Fibroblast of pulmonary artery (primary cell): ENCODE measurements at regions not wholly inside any gene's neighbourhood (a gene's known extent, or its start where the extent isn't known, plus 50 kb on each side); places are given as distances from the start of the nearest gene placed in this dataset.

ENCODE experiments used
- DNase-seq: peaks from one replicate; pipeline ENCODE4 v3.0.0-alpha.2; 2010; ENCODE audit warnings: low read depth
- H3K4me3 ChIP-seq: replicated peaks from 2 replicates; pipeline ENCODE4 v1.5.1; 2011; ENCODE audit warnings: low read depth, mild to moderate bottlenecking, control low read depth, low read length, moderate library complexity
- TF ChIP-seq, protein P1 (sequence below): IDR thresholded peaks from 2 replicates; pipeline ENCODE4 v1.5.1; 2011; ENCODE audit warnings: mild to moderate bottlenecking, control low read depth, low read length, inconsistent platforms; ENCODE audit errors: missing control alignments

DNA sequence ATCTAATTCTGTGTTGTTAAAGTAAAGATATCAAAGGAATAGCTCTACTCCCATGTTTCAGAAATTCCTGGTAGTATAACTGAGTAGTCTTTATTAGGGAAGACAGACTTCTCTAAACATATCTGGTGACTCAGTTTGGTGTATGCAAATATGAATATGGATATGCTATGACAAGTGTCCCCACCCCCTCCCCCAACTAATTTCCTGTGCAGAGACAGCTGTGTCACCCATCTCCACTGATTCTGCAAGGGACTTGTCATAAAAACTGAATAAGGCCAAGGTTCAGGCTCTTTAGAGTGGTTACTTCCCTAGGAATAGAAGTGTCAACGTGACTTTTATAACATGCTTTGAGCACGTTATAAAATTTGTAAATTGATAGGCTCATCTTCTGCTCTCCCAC is 429.1 kb downstream of the DAD1 start:
- DNase-seq: no peak
- TF ChIP-seq, protein P1, sequence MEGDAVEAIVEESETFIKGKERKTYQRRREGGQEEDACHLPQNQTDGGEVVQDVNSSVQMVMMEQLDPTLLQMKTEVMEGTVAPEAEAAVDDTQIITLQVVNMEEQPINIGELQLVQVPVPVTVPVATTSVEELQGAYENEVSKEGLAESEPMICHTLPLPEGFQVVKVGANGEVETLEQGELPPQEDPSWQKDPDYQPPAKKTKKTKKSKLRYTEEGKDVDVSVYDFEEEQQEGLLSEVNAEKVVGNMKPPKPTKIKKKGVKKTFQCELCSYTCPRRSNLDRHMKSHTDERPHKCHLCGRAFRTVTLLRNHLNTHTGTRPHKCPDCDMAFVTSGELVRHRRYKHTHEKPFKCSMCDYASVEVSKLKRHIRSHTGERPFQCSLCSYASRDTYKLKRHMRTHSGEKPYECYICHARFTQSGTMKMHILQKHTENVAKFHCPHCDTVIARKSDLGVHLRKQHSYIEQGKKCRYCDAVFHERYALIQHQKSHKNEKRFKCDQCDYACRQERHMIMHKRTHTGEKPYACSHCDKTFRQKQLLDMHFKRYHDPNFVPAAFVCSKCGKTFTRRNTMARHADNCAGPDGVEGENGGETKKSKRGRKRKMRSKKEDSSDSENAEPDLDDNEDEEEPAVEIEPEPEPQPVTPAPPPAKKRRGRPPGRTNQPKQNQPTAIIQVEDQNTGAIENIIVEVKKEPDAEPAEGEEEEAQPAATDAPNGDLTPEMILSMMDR: no peak
- no peak overlapping the region for H3K4me3 ChIP-seq

DNA sequence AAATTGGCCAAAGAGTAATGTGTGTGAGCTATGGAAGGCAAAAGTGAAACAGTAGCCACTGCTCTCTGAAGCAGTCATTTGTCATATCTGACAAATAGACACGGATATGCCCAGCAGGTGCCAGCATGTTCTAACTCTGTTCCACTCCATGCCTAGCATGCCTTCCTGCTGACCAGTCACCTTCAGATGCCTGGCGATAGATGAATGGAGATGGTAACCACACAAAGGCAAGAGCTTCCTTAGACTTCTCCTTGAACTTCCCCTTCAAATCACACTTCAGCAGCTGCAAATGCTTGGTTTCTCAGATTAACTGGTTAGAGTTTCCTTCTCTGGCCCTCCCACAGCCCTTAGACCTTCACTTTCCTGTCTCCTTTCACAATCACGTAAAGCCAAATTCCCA is 429.9 kb downstream of the DAD1 start:
- TF ChIP-seq, protein P1: no peak
- no peak for DNase-seq
- no peak overlapping the region for H3K4me3 ChIP-seq

DNA sequence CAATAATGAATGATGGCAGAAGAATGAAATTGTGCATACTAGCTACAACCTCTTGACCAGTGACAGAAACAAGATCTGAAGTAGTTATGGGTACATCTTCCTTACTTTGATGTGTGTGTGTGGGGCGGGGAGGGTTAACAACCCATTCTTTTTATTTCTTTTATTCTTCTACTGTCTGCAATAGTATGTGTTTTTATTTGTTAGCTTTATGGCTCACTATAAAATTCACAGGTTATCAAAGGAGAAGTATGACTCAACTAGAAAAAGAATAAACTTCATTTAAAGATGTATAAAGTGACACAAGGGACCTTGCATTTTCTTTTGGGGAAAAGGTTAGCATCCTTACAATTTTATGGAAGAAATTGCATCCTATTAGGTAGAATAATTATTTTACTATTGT is 430.5 kb downstream of the DAD1 start:
- no peak overlapping the region for H3K4me3 ChIP-seq
- TF ChIP-seq, protein P1: no peak
- no peak for DNase-seq

DNA sequence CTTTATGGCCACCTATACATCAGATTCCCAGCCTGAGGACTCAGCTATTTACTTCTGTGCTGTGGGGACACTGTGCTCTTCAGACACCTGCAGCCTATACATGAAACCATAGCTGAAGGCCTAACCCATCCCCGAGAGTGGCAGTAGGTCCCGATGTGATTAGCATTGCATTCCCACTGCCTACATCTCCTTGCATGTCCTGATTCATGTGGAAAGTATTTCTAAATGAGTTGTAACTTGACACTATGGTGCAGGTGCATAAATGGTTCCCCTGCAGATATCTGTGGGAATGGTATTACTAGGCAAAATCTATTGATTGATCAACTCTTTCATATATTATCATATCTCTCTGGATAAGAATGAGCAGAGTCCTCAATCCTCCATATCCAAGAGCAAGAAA is 433.5 kb downstream of the DAD1 start:
- TF ChIP-seq, protein P1: no peak
- DNase-seq: no peak
- H3K4me3 ChIP-seq: no peak overlapping the region

DNA sequence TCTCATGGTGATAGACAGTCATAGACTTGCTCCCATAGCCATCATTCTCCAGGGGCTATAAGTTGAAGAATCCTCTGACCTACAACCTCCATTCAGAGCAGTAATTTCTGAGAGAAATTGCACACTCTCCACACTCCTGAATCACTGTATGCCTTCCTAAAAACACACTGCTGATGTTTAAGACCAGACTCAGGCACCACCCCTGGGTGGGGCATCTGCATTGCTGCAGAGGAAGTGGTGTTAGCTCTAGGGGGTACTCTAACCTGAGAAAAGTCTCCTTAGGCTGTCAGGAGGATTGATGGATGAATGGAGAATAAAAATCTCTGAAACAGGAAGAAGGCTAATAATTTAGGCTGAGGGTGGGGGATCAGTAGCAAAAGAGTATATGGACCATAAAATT is 436.1 kb downstream of the DAD1 start:
- DNase-seq: no peak
- no peak overlapping the region for H3K4me3 ChIP-seq
- TF ChIP-seq, protein P1: no peak

DNA sequence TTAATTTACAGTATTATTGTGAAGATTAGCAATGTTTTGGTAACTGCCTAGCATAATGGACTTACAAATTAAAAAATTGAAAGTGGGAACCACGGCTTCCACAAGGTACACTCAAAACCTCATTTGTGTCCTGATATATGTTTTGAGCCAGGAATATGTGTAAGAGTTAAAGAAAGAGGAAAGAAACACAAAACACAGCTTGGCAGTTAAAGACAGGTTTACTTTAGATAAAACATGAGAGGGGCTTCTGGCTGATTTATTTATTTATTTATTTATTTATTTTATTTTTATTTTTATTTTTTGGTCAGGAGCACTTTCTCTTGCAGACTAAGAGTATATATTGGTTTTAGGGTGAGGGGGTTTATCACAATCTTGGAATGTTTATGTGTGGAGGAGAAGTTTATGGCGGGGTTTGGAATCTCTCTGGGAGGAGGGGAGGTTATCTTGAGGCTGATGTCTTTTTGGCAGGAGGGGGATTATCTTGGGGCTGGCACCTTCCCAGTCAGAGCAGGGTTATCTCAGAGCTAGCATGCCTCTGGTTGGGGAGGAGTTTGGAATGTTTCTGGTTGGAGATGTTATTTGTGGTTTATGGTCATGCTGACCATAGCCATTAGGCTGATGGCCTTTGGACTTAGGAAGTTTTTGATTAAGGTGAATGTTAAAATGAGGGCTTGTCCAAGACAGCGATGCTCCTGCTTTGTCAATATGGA is 436.7 kb downstream of the DAD1 start:
- H3K4me3 ChIP-seq: no peak overlapping the region
- no peak for DNase-seq
- TF ChIP-seq, protein P1: no peak

DNA sequence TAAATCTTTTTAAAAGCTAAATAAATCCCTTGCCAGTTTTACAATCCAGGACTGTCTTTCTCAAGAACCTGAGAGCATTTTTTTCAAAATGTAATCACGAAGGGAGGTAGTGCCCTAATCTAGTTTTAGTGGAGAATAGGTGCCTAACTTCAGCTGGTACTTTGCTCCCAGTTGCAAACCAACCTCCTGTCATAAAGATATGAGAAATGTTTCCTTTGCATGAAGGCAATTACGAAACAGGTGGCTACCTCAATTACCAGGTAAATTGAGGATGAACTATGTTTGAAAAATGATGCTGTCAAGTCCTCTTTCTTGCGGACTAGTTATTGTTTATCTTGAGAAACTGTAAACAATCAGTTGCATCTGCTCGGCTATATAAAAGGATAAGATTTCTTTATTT is 437.9 kb downstream of the DAD1 start:
- DNase-seq: no peak
- TF ChIP-seq, protein P1: no peak

More for the DNA sequence above, 437.9 kb downstream of the DAD1 start:
- H3K4me3 ChIP-seq: no peak overlapping the region
